Kidney tubule cell (primary cell): ENCODE measurements at regions not wholly inside any gene's neighbourhood (a gene's known extent, or its start where the extent isn't known, plus 50 kb on each side); places are given as distances from the start of the nearest gene placed in this dataset.
A peak's percentile ranks its signal among the peaks of the same experiment; 100 is the strongest.
"Not testable (repeated sequence)": the region's sequence is repeated elsewhere in the genome, so short reads cannot be mapped to it uniquely, and the experiment has no call there.

ENCODE experiments used
- DNase-seq: peaks from one replicate; pipeline ENCODE4 v3.0.0-alpha.2; 2018; ENCODE audit warnings: low spot score

- DNase-seq: peak; percentile 88
Observed at GRCh38 chr14:56351861-56352260, 227.7 kb upstream of the TMEM260 start.

- DNase-seq: no peak
Observed at GRCh38 chr14:56352999-56353398, 226.6 kb upstream of the TMEM260 start.

- no peak for DNase-seq
Observed at GRCh38 chr14:56357428-56357827, 222.2 kb upstream of the TMEM260 start.

- DNase-seq: no peak
Observed at GRCh38 chr14:56358275-56358674, 221.3 kb upstream of the TMEM260 start.

- no peak for DNase-seq
Observed at GRCh38 chr14:56358851-56359614, 220.6 kb upstream of the TMEM260 start.

GRCh38 chr14:56365663-56366062, 213.9 kb upstream of the TMEM260 start:
- DNase-seq: not testable (repeated sequence)

GRCh38 chr14:56367416-56367815, 212.2 kb upstream of the TMEM260 start:
- no peak for DNase-seq

- DNase-seq: no peak
Observed at GRCh38 chr14:56371737-56372136, 207.9 kb upstream of the TMEM260 start.

GRCh38 chr14:56374421-56374820, 205.2 kb upstream of the TMEM260 start:
- no peak for DNase-seq

GRCh38 chr14:56378046-56378445, 201.6 kb upstream of the TMEM260 start:
- DNase-seq: no peak

- DNase-seq: peak; percentile 50
Observed at GRCh38 chr14:56378475-56378877, 201.1 kb upstream of the TMEM260 start.

GRCh38 chr14:56379956-56380355, 199.6 kb upstream of the TMEM260 start:
- no peak for DNase-seq

- DNase-seq: no peak
Observed at GRCh38 chr14:56386024-56386423, 193.6 kb upstream of the TMEM260 start.

GRCh38 chr14:56390859-56391258, 188.7 kb upstream of the TMEM260 start:
- peak; percentile 5 for DNase-seq

GRCh38 chr14:56394826-56395530, 184.6 kb upstream of the TMEM260 start:
- DNase-seq: no peak

- no peak for DNase-seq
Observed at GRCh38 chr14:56400109-56400825, 179.3 kb upstream of the TMEM260 start.

GRCh38 chr14:56412468-56413434, 166.8 kb upstream of the TMEM260 start:
- DNase-seq: no peak

- DNase-seq: no peak
Observed at GRCh38 chr14:56413721-56414120, 165.9 kb upstream of the TMEM260 start.

GRCh38 chr14:56414236-56414635, 165.4 kb upstream of the TMEM260 start:
- no peak for DNase-seq

GRCh38 chr14:56416213-56416612, 163.4 kb upstream of the TMEM260 start:
- DNase-seq: no peak

GRCh38 chr14:56417173-56417572, 162.4 kb upstream of the TMEM260 start:
- DNase-seq: peak; percentile 27

GRCh38 chr14:56419750-56420149, 159.8 kb upstream of the TMEM260 start:
- DNase-seq: no peak
